Stomach smooth muscle (tissue), 2 donors: ENCODE measurements at regions not wholly inside any gene's neighbourhood (a gene's known extent, or its start where the extent isn't known, plus 50 kb on each side); places are given as distances from the start of the nearest gene placed in this dataset.

Source experiments
- H3K27ac ChIP-seq: one replicate; pipeline ENCODE4 v1.7.0; 2013; ENCODE audit warnings: mild to moderate bottlenecking, low read length, inconsistent platforms
- H3K27me3 ChIP-seq, 2 donors: one replicate each; pipeline ENCODE4 v1.7.0; 2013; ENCODE audit warnings: low read length in 2 of 2; ENCODE audit not compliant: insufficient read depth in 2 of 2, control insufficient read depth in 1 of 2
- H3K36me3 ChIP-seq, 2 donors: one replicate each; pipeline ENCODE4 v1.7.0; 2013; ENCODE audit warnings: low read length in 2 of 2; ENCODE audit not compliant: control insufficient read depth in 2 of 2, insufficient read depth in 2 of 2
- H3K4me1 ChIP-seq: one replicate; pipeline ENCODE4 v1.7.0; 2013; ENCODE audit warnings: low read length; ENCODE audit not compliant: control insufficient read depth, insufficient read depth
- H3K4me3 ChIP-seq, 2 donors: one replicate each; pipeline ENCODE4 v1.7.0; 2013; ENCODE audit warnings: low read length in 2 of 2
- H3K9ac ChIP-seq, 2 donors: one replicate each; pipeline ENCODE4 v1.7.0; 2013; ENCODE audit warnings: low read length in 2 of 2, mild to moderate bottlenecking in 1 of 2
- H3K9me3 ChIP-seq, 2 donors: one replicate each; pipeline ENCODE4 v1.7.0; 2013; ENCODE audit warnings: low read length in 2 of 2; ENCODE audit not compliant: control insufficient read depth in 2 of 2
- donor health status: healthy.
- donor health status: Pancreatic carcinoma.

GRCh38 chr10:105644559-105644958 lies 1003.5 kb downstream of the SORCS3 start:
- Histone ChIP-seq H3K9ac (no peak overlapping the region), H3K4me3 (no peak overlapping the region), H3K27ac (no peak overlapping the region), H3K36me3 (no peaks in the 10 kb centered on the region), H3K27me3 (no peaks in the 10 kb centered on the region), H3K4me1 (no peaks in the 10 kb centered on the region), H3K9me3 (no peaks in the 10 kb centered on the region)

- Histone ChIP-seq H3K9ac (no peak overlapping the region), H3K27me3 (no peaks in the 10 kb centered on the region), H3K36me3 (no peaks in the 10 kb centered on the region), H3K4me3 (no peak overlapping the region), H3K27ac (no peak overlapping the region), H3K4me1 (no peaks in the 10 kb centered on the region), H3K9me3 (no peaks in the 10 kb centered on the region)
Measured at GRCh38 chr10:105644091-105644490, 1003.0 kb downstream of the SORCS3 start.

- H3K4me1 ChIP-seq = no peaks in the 10 kb centered on the region
- no peaks in the 10 kb centered on the region for H3K9me3 ChIP-seq
- no peak overlapping the region for H3K9ac ChIP-seq
- H3K27me3 ChIP-seq = no peaks in the 10 kb centered on the region
- H3K36me3 ChIP-seq = no peaks in the 10 kb centered on the region
- no peak overlapping the region for H3K27ac ChIP-seq
- no peak overlapping the region for H3K4me3 ChIP-seq
Measured at GRCh38 chr10:105643660-105644059, 1002.6 kb downstream of the SORCS3 start.

- H3K9ac ChIP-seq = no peak overlapping the region
- no peaks in the 10 kb centered on the region for H3K36me3 ChIP-seq
- no peaks in the 10 kb centered on the region for H3K4me1 ChIP-seq
- H3K27me3 ChIP-seq = no peaks in the 10 kb centered on the region
- H3K4me3 ChIP-seq = no peak overlapping the region
- no peaks in the 10 kb centered on the region for H3K9me3 ChIP-seq
- no peak overlapping the region for H3K27ac ChIP-seq
Measured at GRCh38 chr10:105634281-105634680, 993.2 kb downstream of the SORCS3 start.

- H3K27ac ChIP-seq = no peak overlapping the region
- H3K27me3 ChIP-seq = no peaks in the 10 kb centered on the region
- no peaks in the 10 kb centered on the region for H3K36me3 ChIP-seq
- H3K9ac ChIP-seq = no peak overlapping the region
- no peak overlapping the region for H3K4me3 ChIP-seq
- no peaks in the 10 kb centered on the region for H3K9me3 ChIP-seq
- no peaks in the 10 kb centered on the region for H3K4me1 ChIP-seq
Measured at GRCh38 chr10:105615715-105616365, 974.8 kb downstream of the SORCS3 start.

- no peaks in the 10 kb centered on the region for H3K4me1 ChIP-seq
- H3K9me3 ChIP-seq = no peaks in the 10 kb centered on the region
- H3K4me3 ChIP-seq = no peak overlapping the region
- no peaks in the 10 kb centered on the region for H3K27me3 ChIP-seq
- no peak overlapping the region for H3K27ac ChIP-seq
- H3K36me3 ChIP-seq = no peaks in the 10 kb centered on the region
- H3K9ac ChIP-seq = no peak overlapping the region
Measured at GRCh38 chr10:105611244-105611798, 970.2 kb downstream of the SORCS3 start.

GRCh38 chr10:105609451-105609850 lies 968.4 kb downstream of the SORCS3 start:
- Histone ChIP-seq H3K9ac (no peak overlapping the region), H3K4me1 (no peaks in the 10 kb centered on the region), H3K36me3 (no peaks in the 10 kb centered on the region), H3K27me3 (no peaks in the 10 kb centered on the region), H3K4me3 (no peak overlapping the region), H3K27ac (no peak overlapping the region), H3K9me3 (no peaks in the 10 kb centered on the region)

- H3K27me3 ChIP-seq = no peaks in the 10 kb centered on the region
- no peaks in the 10 kb centered on the region for H3K4me1 ChIP-seq
- no peaks in the 10 kb centered on the region for H3K9me3 ChIP-seq
- no peak overlapping the region for H3K9ac ChIP-seq
- no peaks in the 10 kb centered on the region for H3K36me3 ChIP-seq
- no peak overlapping the region for H3K27ac ChIP-seq
- H3K4me3 ChIP-seq = no peak overlapping the region
Measured at GRCh38 chr10:105605918-105606317, 964.8 kb downstream of the SORCS3 start.

- no peak overlapping the region for H3K4me3 ChIP-seq
- H3K4me1 ChIP-seq = no peaks in the 10 kb centered on the region
- no peaks in the 10 kb centered on the region for H3K27me3 ChIP-seq
Measured at GRCh38 chr10:105605104-105605503, 964.0 kb downstream of the SORCS3 start.

GRCh38 chr10:105598207-105598606 lies 957.1 kb downstream of the SORCS3 start:
- Histone ChIP-seq H3K27ac (no peak overlapping the region), H3K4me1 (no peaks in the 10 kb centered on the region), H3K9ac (no peak overlapping the region), H3K4me3 (no peak overlapping the region), H3K27me3 (no peaks in the 10 kb centered on the region), H3K9me3 (no peaks in the 10 kb centered on the region), H3K36me3 (no peaks in the 10 kb centered on the region)

More at GRCh38 chr10:105605104-105605503, 964.0 kb downstream of the SORCS3 start:
- Histone ChIP-seq H3K36me3 (no peaks in the 10 kb centered on the region), H3K27ac (no peak overlapping the region), H3K9ac (no peak overlapping the region), H3K9me3 (no peaks in the 10 kb centered on the region)

GRCh38 chr10:105597312-105597711 lies 956.2 kb downstream of the SORCS3 start:
- Histone ChIP-seq H3K36me3 (no peaks in the 10 kb centered on the region), H3K9ac (no peak overlapping the region), H3K27ac (no peak overlapping the region), H3K27me3 (no peaks in the 10 kb centered on the region), H3K4me1 (no peaks in the 10 kb centered on the region), H3K9me3 (no peaks in the 10 kb centered on the region), H3K4me3 (no peak overlapping the region)
